ENCODE measurements at regions not wholly inside any gene's neighbourhood (a gene's known extent, or its start where the extent isn't known, plus 50 kb on each side); places are given as distances from the start of the nearest gene placed in this dataset.

DNA sequence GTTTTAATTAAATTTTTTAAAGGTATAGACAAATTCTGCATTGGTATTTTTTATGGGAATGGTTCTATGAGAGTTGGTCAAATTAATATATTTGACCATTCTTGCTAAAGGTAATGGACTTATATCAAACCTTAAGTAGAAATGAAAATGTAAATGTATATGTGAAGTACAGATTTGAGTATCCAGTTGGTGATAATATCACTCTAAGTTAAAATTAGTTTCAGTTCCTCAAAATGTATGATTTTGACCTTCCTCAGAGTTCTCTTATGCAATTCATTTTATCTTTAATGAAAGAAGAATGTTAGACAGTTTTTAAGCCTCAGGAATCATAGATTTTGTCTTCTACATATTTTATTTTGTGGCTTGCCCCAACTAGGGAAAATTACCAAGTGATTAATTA is 1291.5 kb upstream of the B3GALT2 start:
- Mint-ChIP-seq H3K27ac (no peak overlapping the region), H3K27me3 (ENCODE audit: low read depth in 2 of 2) (no peaks in the 10 kb centered on the region)
- H3K4me1 ChIP-seq (ENCODE audit: control insufficient read depth, insufficient read depth, low read length) = no peaks in the 10 kb centered on the region

DNA sequence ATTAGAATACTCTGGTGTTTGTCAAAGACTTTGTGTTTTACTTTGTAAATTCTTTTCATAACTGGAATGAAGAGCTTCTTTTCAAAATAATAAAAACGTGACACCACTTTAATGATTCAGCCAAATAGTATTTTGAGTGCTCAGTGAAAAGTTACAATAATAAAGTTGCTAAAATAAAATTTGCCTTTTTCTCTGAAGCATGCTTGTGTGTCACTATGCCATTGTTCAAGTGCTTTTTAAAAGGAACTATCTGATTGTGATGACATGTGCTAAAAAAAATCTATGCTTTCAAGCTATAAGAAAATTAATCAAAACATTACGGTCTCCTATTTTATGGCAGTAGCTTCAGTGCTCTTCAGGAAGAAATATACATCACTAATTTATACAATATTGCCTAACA is 1290.5 kb upstream of the B3GALT2 start:
- Histone ChIP-seq H3K27ac (ENCODE audit: low read length) (no peak overlapping the region), H3K9me3 (ENCODE audit: control insufficient read depth, insufficient read depth, low read length) (no peaks in the 10 kb centered on the region), H3K4me3 (ENCODE audit: low read length) (no peak overlapping the region), H3K36me3 (ENCODE audit: control insufficient read depth, insufficient read depth, low read length) (no peaks in the 10 kb centered on the region), H3K27me3 (ENCODE audit: control insufficient read depth, insufficient read depth, low read length) (no peaks in the 10 kb centered on the region), H3K4me1 (ENCODE audit: control insufficient read depth, insufficient read depth, low read length) (no peaks in the 10 kb centered on the region)
- H3K27ac Mint-ChIP-seq = no peak overlapping the region
- TF ChIP-seq, protein P1, sequence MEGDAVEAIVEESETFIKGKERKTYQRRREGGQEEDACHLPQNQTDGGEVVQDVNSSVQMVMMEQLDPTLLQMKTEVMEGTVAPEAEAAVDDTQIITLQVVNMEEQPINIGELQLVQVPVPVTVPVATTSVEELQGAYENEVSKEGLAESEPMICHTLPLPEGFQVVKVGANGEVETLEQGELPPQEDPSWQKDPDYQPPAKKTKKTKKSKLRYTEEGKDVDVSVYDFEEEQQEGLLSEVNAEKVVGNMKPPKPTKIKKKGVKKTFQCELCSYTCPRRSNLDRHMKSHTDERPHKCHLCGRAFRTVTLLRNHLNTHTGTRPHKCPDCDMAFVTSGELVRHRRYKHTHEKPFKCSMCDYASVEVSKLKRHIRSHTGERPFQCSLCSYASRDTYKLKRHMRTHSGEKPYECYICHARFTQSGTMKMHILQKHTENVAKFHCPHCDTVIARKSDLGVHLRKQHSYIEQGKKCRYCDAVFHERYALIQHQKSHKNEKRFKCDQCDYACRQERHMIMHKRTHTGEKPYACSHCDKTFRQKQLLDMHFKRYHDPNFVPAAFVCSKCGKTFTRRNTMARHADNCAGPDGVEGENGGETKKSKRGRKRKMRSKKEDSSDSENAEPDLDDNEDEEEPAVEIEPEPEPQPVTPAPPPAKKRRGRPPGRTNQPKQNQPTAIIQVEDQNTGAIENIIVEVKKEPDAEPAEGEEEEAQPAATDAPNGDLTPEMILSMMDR (IDR thresholded peaks at IDR 0.05) = no peak
- peaks cover 5 to 13% of the 10 kb centered on the region in 2 donors for H3K9me3 Mint-ChIP-seq
- H3K4me3 Mint-ChIP-seq = no peak overlapping the region
- no peak for ATAC-seq
- no peaks in the 10 kb centered on the region for H3K4me1 Mint-ChIP-seq
- no peaks in the 10 kb centered on the region for H3K36me3 Mint-ChIP-seq
- intact Hi-C loops (cut with micrococcal nuclease) = no loop called here
- no CpG with 5 or more reads among the region's 2 CpGs for WGBS (ENCODE audit: insufficient coverage)
- no peak for DNase-seq
- no peaks in the 10 kb centered on the region for H3K27me3 Mint-ChIP-seq (ENCODE audit: low read depth in 2 of 2)

More for the DNA sequence above, 1291.5 kb upstream of the B3GALT2 start:
- TF ChIP-seq, protein P1 (IDR thresholded peaks at IDR 0.05) = no peak
- intact Hi-C loops (cut with micrococcal nuclease) = no loop called here
- H3K9me3 Mint-ChIP-seq = peaks cover 2 to 12% of the 10 kb centered on the region in 2 donors
- H3K9me3 ChIP-seq (ENCODE audit: control insufficient read depth, insufficient read depth, low read length) = no peaks in the 10 kb centered on the region
- ATAC-seq = no peak
- no peaks in the 10 kb centered on the region for H3K36me3 Mint-ChIP-seq
- H3K4me3 Mint-ChIP-seq = no peak overlapping the region
- H3K36me3 ChIP-seq (ENCODE audit: control insufficient read depth, insufficient read depth, low read length) = no peaks in the 10 kb centered on the region
- no peak overlapping the region for H3K4me3 ChIP-seq (ENCODE audit: low read length)
- no peak for DNase-seq
- no peak overlapping the region for H3K27ac ChIP-seq (ENCODE audit: low read length)
- H3K27me3 ChIP-seq (ENCODE audit: control insufficient read depth, insufficient read depth, low read length) = no peaks in the 10 kb centered on the region
- H3K4me1 Mint-ChIP-seq = no peaks in the 10 kb centered on the region

GRCh38 chr1:194476351-194476750 is 1289.9 kb upstream of the B3GALT2 start:
- Histone ChIP-seq H3K27me3 (ENCODE audit: control insufficient read depth, insufficient read depth, low read length) (no peaks in the 10 kb centered on the region), H3K4me3 (ENCODE audit: low read length) (no peak overlapping the region), H3K27ac (ENCODE audit: low read length) (no peak overlapping the region), H3K36me3 (ENCODE audit: control insufficient read depth, insufficient read depth, low read length) (no peaks in the 10 kb centered on the region), H3K4me1 (ENCODE audit: control insufficient read depth, insufficient read depth, low read length) (no peaks in the 10 kb centered on the region), H3K9me3 (ENCODE audit: control insufficient read depth, insufficient read depth, low read length) (no peaks in the 10 kb centered on the region)
- DNase-seq = no peak
- Mint-ChIP-seq H3K9me3 (peaks cover 5 to 13% of the 10 kb centered on the region in 2 donors), H3K36me3 (no peaks in the 10 kb centered on the region), H3K27ac (no peak overlapping the region), H3K27me3 (ENCODE audit: low read depth in 2 of 2) (no peaks in the 10 kb centered on the region), H3K4me1 (no peaks in the 10 kb centered on the region), H3K4me3 (no peak overlapping the region)
- ATAC-seq = no peak
- intact Hi-C loops (cut with micrococcal nuclease) = no loop called here
- 67% methylated on average over 1 of the region's 2 CpGs for WGBS (ENCODE audit: insufficient coverage)
- TF ChIP-seq, protein P1 (IDR thresholded peaks at IDR 0.05) = no peak

DNA sequence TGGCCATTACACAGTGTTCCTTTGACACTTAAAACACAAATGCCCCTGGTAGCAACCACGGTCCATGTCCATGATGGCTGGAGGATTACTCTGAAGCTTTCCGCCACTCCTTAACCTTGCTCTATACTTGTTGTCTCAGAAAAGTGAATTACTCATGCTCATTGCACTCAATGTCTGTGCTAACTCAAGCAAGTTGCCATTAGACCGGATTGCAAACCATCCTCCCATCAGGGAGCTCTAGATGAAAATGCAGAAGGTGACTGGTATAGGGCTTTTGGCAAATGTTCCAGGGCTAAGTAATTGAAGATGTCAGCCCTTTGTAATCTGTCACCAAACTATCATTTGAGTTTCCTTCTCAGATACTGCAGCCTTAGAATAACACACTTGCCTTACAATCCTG is 1288.3 kb upstream of the B3GALT2 start:
- DNase-seq = no peak
- Mint-ChIP-seq H3K27me3 (ENCODE audit: low read depth in 2 of 2) (no peaks in the 10 kb centered on the region), H3K27ac (no peak overlapping the region), H3K36me3 (no peaks in the 10 kb centered on the region), H3K4me1 (no peaks in the 10 kb centered on the region), H3K4me3 (no peak overlapping the region), H3K9me3 (peaks cover 5 to 7% of the 10 kb centered on the region in 2 donors)
- no peaks in the 10 kb centered on the region for H3K36me3 ChIP-seq (ENCODE audit: control insufficient read depth, insufficient read depth, low read length)
- H3K4me3 ChIP-seq (ENCODE audit: low read length) = no peak overlapping the region
- no peaks in the 10 kb centered on the region for H3K4me1 ChIP-seq (ENCODE audit: control insufficient read depth, insufficient read depth, low read length)
- TF ChIP-seq, protein P1 (IDR thresholded peaks at IDR 0.05) = no peak
- no peaks in the 10 kb centered on the region for H3K9me3 ChIP-seq (ENCODE audit: control insufficient read depth, insufficient read depth, low read length)
- no peaks in the 10 kb centered on the region for H3K27me3 ChIP-seq (ENCODE audit: control insufficient read depth, insufficient read depth, low read length)
- intact Hi-C loops (cut with micrococcal nuclease) = no loop called here
- H3K27ac ChIP-seq (ENCODE audit: low read length) = no peak overlapping the region
- 90% methylated on average over 3 of the region's 3 CpGs for whole genome bisulfite sequencing (ENCODE audit: insufficient coverage)
- no peak for ATAC-seq

All from natural killer cell (primary cell).